NAMALWA (cell line): ENCODE measurements at regions not wholly inside any gene's neighbourhood (a gene's known extent, or its start where the extent isn't known, plus 50 kb on each side); places are given as distances from the start of the nearest gene placed in this dataset.

Source experiments
- DNase-seq: peaks from one replicate; pipeline ENCODE4 v3.0.0-alpha.2; 2015; ENCODE audit warnings: low spot score

DNA sequence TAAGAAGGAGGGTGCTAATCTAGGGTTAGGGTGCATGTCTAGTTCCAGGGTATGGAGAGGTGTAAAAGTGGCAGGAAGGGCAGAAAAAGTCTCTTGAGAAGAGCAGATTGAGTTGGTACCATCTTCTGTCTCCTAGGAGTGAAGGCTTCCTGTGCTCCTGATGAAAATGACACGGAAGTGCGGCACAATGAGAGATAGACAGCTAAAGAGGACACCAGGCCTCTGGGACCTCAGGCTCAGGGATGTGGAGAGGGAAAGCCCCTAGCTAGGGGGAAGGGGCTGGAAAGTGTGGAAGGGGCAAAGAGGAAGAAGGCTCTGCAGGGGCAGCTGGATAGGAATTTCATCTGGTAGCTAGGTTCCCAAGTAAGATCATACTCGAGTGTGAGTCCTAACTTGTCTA, 498.3 kb upstream of the EEF2KMT start:
- DNase-seq: no peak

DNA sequence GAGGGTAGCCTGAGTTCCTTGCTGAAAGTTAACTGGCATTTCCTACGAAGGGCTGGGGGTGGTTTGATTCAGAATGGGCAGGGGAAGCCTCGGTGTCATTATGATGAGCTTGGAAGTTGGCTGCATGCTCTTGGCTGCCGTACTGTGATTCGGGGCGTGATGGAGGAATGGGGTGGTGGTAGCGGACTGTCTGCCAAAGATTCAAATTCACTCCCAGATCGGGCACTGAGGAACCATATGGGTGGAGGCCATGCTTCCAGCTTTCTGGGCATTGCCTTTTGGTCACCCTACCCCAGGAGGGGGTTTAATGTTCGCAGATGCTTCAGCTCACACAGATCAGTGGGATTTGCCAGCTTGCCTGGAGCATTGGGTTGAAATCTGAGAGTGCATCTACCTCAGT, 492.8 kb upstream of the EEF2KMT start:
- DNase-seq: no peak

DNA sequence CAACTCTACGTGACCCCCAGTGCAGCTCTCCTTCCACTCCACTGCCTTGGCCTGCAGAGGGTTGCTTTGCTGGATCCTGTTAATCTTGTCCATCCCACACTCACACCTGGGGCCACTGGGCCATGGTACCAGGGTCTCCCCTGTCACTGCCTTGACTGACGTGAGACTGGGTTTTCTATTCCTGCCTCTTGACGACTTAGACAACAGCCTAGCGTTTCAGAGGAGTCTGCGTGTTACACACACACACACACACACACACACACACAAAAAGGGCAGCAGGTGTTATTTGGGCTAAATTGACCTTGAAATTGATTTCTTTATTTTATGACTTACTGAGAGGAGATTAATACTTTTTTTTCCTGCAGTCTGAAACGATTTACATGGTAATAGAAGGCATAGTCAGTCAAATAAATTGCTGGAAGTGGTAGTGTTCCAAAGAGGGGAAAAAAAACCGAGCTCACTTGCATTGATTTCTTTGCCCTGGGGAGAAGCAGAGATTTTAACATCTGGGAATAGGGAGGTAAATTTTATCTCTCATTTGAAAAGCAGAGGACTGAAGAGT, 492.3 kb upstream of the EEF2KMT start:
- DNase-seq: no peak

DNA sequence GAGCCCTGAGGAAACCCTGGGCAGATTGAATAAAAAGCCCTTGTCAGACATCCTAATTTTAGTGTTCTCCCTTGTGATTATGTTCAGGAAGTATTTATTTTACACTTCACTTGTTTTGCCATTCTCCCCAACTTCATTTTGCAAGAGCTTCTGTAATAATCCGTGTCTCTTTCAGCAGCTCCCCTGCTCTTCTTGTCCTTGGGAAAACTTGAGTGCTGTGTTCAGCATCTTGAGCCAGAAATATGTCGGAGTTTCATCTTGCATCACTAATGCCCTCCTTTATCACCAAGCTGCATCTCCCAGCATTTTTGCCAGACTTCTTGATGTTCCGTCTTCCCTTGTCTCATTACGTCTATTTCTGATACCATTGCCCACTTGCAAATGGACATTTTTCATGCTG, 486.5 kb upstream of the EEF2KMT start:
- no peak for DNase-seq

DNA sequence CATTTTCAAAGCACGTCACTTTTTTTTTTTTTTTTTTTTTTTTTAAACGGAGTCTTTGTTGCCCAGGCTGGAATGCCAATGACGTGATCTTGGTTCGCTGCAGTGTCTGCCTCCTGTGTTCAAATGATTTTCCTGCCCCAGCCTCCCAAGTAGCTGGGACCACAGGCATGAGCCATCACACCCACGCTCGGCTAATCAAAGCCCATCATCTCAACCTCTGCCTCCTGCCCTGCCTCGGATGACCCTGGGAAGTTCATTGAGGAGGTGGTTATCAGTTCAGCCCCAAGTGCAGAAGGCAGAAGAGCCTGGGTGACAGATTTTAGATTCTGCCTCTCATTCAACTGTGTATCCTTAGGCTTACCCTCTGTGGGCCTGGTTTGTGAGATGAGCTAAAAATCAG, 484.9 kb upstream of the EEF2KMT start:
- no peak for DNase-seq

DNA sequence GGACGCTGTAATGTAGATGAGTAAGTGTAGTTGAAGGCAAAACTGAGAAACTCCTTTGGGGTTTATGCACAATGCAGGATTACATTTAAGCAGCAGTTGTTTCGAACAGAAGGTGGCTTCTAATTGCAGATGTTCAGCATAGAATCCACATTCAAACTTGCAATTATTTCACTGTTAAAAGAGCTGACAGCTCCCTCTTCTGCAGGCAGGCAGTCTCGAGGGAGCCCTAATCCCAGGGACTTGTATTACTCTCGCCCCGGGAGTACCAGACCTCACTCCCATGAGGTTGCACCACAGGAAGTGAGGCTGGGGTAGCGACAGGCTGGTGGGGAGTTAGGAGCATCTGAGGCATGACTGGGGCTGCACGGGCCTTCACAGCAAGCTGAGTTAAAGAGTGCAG, 484.3 kb upstream of the EEF2KMT start:
- DNase-seq: no peak

DNA sequence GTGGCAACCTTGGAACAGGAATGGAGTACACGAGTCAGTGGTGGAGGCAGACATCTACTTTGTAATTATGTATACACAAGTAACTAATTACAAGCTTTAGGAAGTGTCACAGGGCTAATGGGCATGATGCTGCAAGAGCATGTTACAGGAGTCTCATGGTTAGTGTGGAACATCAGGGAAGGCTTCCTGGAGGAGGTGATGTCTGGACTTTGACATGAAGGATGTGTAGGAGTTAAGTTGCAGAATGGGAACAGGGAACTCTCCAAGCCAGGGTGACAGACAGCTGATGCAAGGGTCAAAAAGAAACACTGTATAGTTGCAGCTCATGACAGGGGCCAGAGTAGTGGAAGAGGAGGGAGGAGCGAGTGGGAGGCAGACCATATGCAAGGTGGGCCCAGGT, 483.8 kb upstream of the EEF2KMT start:
- no peak for DNase-seq

DNA sequence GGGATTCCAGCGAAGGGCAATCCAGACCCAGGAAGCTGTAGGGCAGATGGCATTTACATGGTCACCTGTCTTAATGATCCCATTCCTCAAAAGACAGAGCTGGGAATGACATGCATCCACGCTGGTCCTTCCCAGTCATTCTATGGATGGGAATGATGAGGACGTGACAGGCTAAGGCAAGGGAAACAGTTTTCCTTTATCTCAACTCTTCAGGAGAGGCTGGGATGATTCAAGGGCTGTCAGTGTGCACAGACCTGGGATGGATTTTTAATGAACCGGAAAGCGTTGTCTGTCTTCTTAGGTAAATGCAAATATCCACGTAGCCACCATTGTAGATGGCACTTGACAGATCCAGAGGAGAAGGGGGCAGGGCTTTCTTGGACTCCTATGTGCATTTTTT, 483.2 kb upstream of the EEF2KMT start:
- no peak for DNase-seq

DNA sequence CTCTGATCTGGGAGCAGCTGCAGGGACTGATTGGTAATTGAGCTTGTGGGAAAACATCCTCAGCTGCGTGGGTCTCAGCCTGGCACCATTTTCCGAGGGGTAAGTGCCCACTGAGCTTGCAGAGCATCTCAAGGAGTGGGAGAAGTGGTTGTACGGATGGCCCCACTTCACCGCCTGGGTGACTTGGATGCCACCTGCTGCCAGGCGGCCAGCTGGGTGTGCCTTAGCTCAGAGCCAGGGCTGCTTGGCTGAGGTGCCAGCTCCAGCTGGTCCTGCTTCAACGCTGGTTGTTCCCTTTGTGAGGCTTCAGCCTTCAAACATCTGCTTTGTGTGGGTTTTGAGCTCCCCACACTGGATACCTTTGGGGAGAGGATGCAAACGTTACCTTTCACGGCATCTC, 482.7 kb upstream of the EEF2KMT start:
- DNase-seq: no peak

DNA sequence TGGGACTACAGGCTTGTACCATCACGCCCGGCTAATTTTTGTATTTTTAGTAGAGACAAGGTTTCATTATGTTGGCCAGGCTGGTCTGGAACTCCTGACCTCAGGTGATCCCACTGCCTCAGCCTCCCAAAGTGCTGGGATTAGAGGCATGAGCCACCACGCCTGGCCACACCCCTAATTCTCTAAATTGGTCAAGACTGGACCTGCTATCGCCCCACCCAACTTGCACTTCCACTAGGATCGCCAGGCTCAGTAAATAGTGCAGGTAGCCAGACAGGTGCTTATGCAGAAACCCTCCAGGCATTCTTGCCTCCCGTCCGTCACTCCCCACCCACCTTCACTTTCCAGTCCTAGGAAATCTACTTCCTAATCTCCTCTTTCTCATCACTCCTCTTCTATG, 481.4 kb upstream of the EEF2KMT start:
- DNase-seq: no peak

DNA sequence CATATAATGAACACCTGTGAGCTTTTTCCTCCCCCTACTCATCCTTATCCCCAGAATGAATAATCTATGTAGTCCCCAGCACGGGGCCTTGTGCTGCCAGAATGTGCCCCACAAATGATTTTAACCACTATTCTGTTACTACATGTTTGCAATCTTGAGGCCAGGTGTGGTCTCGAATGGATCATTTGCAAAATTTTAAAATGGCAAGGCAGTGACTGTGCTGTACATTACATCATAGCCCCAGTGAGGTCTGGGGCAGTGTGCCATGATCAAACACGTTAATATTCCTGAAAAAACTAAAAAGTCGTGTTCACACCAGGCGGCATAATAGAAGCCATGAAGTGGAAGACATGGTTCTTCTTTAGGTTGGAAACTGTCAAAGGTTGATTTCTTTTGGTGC, 479.9 kb upstream of the EEF2KMT start:
- no peak for DNase-seq

DNA sequence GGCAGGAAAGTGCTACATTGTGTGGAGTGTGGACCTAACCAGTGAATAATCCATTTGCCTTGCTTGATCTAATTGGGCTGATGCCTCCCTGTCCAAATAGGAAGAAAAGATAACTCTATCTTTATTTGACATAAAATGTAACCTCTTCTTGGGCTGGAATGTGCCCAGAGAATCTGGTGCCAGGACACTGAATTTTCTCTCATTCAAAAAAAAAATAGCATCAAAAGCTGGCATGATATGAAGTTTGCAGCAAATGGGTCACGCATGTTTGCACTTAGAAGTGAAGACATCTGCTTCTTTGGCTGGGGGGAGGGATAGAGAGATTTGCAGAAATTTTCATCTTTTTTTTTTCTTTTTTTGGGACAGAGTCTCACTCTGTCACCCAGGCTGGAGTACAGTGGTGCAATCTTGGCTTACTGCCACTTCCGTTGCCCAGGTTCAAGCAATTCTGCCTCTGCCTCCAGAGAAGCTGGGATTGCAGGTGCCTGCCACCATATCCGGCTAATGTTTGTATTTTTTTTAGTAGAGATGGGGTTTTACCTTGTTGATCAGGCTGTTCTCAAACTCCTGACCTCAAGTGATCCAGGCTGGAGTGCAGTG, 478.2 kb upstream of the EEF2KMT start:
- no peak for DNase-seq

DNA sequence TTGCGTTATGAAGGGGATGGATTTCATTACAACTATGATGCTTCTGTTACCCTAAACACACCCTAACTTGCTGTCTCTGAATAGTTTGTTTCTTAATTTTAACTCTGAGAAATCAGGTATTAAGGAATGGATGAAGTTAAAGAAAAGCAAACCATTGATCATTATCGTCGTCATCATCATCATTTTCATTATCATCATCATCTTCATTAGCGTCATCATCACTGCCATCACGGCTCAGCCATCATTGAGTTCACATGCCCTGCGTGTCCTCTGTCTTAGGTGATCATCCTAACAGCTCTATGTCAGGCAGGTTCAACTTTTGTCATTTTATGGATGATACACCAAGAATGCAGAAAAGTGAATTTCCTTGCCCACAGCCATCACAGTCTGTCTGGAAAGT, 477.5 kb upstream of the EEF2KMT start:
- no peak for DNase-seq

DNA sequence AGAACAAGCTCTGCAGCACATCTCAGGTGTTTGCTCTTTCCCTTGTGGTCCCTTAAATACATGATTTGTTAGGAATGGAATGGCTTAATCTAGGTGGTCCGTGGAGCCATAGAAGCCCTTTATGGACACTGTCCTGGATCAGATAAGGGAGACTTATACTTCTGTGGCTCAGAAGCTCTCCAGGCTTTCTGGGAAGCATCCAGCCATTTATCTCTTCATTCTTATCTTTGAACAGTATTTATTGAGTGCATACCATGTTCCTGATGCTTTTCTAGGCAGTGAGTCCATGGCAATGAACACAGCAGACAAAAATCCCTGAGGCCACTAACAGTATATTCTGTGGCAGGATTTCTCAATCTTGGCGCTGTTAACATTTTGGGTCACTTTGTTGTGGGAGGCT, 474.5 kb upstream of the EEF2KMT start:
- DNase-seq: no peak

DNA sequence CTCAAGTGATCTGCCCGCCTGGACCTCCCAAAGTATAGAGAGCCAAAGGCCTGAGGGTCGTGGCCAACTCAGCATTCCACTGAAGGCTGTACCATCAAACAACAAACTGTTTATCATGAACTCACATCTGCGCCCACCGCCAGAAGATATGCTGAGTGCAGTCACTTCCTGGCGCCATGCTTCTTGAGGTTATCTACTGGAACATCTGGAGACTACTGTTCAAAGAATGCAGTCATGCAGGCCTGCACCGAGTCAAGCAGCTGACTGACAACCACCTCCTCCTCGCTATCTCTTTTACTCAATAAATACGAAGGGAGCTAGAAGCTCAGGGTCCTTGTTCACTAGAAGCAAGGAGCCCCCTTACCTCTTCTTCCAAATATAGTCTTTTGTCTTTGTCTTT, 473.9 kb upstream of the EEF2KMT start:
- DNase-seq: no peak

DNA sequence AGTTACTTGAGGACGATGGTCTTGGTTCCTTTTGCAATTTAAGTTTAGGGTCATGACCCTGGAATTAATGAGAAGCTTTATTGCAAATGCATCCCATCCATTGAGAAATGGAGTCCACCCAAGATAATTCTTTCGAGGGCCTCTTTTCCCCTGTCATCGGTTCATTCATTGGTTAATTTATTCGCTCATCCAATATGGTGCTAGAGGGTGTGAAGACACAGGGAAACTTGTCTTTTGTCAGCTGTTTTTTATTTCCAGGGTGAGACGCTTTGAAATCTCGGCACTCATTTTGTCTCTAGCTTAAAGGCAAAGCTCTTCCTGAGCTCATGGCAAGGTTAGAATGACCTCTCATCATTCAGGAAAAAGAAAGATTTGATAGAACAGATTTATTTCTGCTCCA, 464.2 kb upstream of the EEF2KMT start:
- no peak for DNase-seq

DNA sequence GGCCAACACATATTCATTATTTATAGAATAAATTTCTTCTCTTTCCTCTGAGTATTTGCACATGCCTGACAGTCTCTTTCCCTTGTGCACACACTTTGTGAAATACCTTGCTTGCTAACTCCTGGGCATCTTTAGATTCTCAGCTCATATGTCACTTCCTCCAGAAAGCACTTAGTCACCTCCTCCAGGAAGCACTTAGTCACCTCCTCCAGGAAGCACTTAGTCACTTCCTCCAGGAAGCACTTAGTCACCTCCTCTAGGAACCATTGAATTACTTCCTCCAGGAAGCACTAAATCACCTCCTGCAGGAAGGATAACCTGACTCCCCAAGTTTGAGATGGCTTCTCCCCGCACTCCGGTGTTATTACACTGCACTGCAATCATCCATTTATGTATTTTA, 462.5 kb upstream of the EEF2KMT start:
- DNase-seq: peak; percentile 8

DNA sequence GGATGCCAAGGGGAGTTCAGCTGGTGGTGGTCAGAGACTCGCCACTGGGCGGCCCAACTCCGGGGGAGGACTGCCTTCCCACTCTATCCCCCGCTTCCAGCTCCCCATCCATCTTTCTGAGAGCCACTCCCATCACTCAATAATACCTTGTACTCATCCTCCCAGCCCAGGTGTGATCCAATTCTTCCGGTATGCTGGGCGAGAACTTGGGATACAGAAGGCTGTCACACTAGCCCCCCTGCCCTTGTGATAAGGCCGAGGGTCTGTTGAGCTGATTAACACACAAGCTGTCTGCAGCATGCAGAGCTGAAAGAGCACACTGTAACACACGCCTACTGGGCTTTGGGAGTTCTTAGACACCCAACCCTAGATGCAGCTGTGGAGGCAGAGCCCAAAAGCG, 460.4 kb upstream of the EEF2KMT start:
- DNase-seq: no peak

DNA sequence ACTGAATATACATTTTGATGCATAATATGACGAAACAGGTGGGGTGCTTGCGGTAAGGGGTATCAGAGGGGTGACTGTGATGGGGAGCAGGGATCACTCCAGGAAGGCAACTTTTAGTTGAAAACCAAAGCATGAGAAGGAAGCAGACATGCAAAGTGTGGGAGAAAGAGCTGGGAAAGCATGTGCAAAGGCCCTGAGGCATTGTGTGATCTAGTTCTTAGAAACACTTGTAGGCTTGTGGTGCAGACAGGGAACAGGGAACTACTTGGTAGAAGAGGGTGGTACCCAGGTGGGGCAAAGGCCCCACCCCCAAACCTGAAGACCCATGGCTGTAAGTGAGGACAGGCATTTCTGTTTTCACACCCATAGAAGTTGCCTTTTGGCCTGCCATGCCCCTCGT, 459.9 kb upstream of the EEF2KMT start:
- no peak for DNase-seq

DNA sequence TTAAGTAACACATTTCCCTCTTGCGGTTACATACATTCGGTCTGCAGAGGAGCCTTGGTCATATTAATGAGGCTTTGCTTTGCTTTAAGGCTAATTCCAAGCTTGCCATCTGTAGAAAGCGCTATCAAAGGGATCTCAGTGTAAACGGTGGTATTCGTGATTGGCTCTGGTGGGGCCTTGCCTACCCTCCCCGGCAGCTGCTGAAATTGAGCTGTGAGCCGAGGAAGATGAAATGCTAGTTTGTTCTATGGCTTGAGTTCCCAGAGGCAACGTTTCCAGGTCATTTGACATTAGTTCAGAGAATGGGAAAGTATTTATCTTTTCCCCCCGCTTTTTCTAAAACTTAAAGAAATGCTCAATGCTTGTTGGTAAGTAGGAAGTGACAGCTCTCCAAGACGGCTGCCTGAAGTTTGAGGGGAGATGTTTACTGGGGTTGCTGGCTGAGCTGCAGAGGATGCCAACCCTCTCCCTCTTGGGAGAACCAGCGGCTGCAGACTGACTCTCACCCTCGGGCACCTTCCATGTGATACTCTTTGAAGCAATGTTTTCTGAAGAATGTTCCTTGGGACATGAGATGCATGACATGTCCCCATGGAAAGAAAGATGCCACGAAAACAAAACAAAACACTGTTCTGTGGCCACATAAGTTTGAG, 458.7 kb upstream of the EEF2KMT start:
- DNase-seq: no peak

DNA sequence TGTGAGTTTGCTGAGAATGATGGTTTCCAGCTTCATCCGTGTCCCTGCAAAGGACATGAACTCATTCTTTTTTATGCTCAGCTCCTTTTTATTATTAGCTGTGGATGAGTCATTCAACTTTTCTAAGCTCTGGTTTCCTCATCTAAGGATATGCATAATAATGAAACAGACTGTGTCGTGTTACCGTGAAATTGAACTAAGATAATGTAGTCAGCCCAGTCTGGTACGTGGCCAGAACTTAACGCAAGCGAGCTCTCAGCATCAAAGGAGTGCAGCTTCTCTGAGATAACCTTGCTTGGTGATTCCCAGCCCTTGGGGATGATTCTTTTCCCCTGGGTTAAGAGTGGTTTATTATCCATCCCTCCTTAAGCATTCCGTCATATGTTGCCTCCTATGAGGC, 454.3 kb upstream of the EEF2KMT start:
- no peak for DNase-seq

DNA sequence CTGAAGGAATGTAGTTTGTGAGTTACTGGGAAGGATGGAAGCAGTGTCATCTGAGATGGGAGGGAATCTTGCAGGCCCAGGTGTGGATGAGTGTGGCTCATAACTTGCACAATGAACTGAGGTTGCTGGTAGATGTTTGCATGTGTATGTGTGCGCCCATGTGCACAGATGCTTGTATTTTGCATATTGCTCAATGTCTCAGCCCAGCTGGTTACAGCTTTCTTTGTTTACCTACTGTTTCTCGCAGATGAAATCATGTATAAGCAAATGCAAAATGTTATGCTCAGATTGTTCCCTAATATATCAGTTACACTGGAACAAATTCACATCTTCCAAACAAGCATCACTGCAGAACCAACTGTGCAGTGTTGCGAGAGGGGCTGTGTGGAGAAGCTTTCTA, 452.2 kb upstream of the EEF2KMT start:
- no peak for DNase-seq

DNA sequence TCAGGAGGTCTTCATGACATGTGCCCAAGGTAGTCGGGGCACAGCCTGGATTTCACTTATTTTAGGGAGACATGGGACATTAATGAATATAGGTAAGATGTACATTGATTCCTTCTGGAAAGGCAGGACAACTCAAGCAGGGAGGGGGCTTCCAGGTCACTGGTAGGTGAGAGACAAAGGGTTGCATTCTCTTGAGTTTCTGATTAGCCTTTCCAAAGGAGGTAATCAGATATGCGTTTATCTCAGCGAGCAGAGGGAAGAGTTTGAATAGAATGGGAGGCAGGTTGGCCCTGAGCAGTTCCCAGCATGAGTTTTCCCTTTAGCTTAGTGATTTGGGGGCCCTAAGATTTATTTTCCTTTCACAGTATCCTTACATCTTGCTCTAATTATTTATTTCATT, 443.8 kb upstream of the EEF2KMT start:
- no peak for DNase-seq

DNA sequence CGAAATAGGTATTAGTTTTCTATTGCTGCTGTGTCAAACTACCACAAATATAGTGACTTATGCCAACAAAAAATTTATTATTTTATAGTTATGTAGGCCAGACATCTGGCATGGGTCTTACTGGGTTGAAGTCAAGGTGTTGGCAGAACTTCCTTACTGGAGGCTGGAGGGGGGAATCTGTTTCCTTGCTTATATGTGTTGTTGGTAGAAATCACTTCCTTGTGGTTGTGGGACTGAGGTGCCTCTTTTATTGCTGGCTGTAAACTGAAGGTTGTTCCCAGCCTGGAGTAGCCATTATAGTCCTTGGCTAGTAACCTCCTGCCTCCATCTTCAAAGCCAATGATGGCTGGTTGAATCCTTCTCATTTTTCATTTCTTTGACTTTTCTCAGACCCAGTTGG, 439.8 kb upstream of the EEF2KMT start:
- DNase-seq: no peak
